ENCODE measurements at regions not wholly inside any gene's neighbourhood (a gene's known extent, or its start where the extent isn't known, plus 50 kb on each side); places are given as distances from the start of the nearest gene placed in this dataset.

- DNase-seq (no peak), ATAC-seq (no peak)
- Histone ChIP-seq H3K27ac (ENCODE audit: low read length) (no peak overlapping the region), H3K27me3 (ENCODE audit: control insufficient read depth, insufficient read depth) (no peaks in the 10 kb centered on the region), H3K4me1 (ENCODE audit: control insufficient read depth, insufficient read depth, low read length) (no peaks in the 10 kb centered on the region), H3K4me3 (ENCODE audit: low read length) (no peak overlapping the region), H3K9me3 (ENCODE audit: control insufficient read depth, low read length) (no peaks in the 10 kb centered on the region)
- intact Hi-C loops (cut with DNase I): no loop called here
- 94% methylated on average over 5 of the region's 5 CpGs for WGBS
Observed at GRCh38 chr18:64278026-64278425, 129.1 kb upstream of the LINC00305 start.

GRCh38 chr18:64276311-64277090, 127.6 kb upstream of the LINC00305 start:
- ATAC-seq (peak; percentile 90 to 95), DNase-seq (peak; percentile 25 to 47 (median 47))
- peak overlapping the region; percentile 17 for H3K27ac ChIP-seq (ENCODE audit: low read length)
- no peaks in the 10 kb centered on the region for H3K4me1 ChIP-seq (ENCODE audit: control insufficient read depth, insufficient read depth, low read length)
- no peaks in the 10 kb centered on the region for H3K27me3 ChIP-seq (ENCODE audit: control insufficient read depth, insufficient read depth)
- no peak overlapping the region for H3K4me3 ChIP-seq (ENCODE audit: low read length)
- H3K9me3 ChIP-seq (ENCODE audit: control insufficient read depth, low read length): no peaks in the 10 kb centered on the region
- 39% methylated on average over 5 of the region's 5 CpGs for WGBS
- intact Hi-C loops (cut with DNase I): no loop called here

- intact Hi-C loops (cut with DNase I): no loop called here
- no peaks in the 10 kb centered on the region for H3K4me1 ChIP-seq (ENCODE audit: control insufficient read depth, insufficient read depth, low read length)
- no peak overlapping the region for H3K4me3 ChIP-seq (ENCODE audit: low read length)
- peak overlapping the region; percentile 24 for H3K27ac ChIP-seq (ENCODE audit: low read length)
- WGBS: 46% methylated on average over 3 of the region's 3 CpGs
- no peaks in the 10 kb centered on the region for H3K27me3 ChIP-seq (ENCODE audit: control insufficient read depth, insufficient read depth)
- no peak for DNase-seq
- peak; percentile 34 to 87 for ATAC-seq
- H3K9me3 ChIP-seq (ENCODE audit: control insufficient read depth, low read length): no peaks in the 10 kb centered on the region
Observed at GRCh38 chr18:64275593-64276300, 126.9 kb upstream of the LINC00305 start.

- H3K4me1 ChIP-seq (ENCODE audit: control insufficient read depth, insufficient read depth, low read length): no peaks in the 10 kb centered on the region
- DNase-seq: no peak
- intact Hi-C loops (cut with DNase I): no loop called here
- no peaks in the 10 kb centered on the region for H3K9me3 ChIP-seq (ENCODE audit: control insufficient read depth, low read length)
- 83% methylated on average over 3 of the region's 3 CpGs for WGBS
- H3K4me3 ChIP-seq (ENCODE audit: low read length): no peak overlapping the region
- H3K27me3 ChIP-seq (ENCODE audit: control insufficient read depth, insufficient read depth): no peaks in the 10 kb centered on the region
- H3K27ac ChIP-seq (ENCODE audit: low read length): no peak overlapping the region
- no peak for ATAC-seq
Observed at GRCh38 chr18:64273724-64274123, 124.8 kb upstream of the LINC00305 start.

- Histone ChIP-seq H3K9me3 (ENCODE audit: control insufficient read depth, low read length) (no peaks in the 10 kb centered on the region), H3K27ac (ENCODE audit: low read length) (no peak overlapping the region), H3K27me3 (ENCODE audit: control insufficient read depth, insufficient read depth) (no peaks in the 10 kb centered on the region), H3K4me1 (ENCODE audit: control insufficient read depth, insufficient read depth, low read length) (no peaks in the 10 kb centered on the region), H3K4me3 (ENCODE audit: low read length) (no peak overlapping the region)
- no peak for ATAC-seq
- DNase-seq: no peak
- 83% methylated on average over 6 of the region's 6 CpGs for WGBS
- intact Hi-C loops (cut with DNase I): no loop called here
Observed at GRCh38 chr18:64271975-64272659, 123.2 kb upstream of the LINC00305 start.

- intact Hi-C loops (cut with DNase I): no loop called here
- no peaks in the 10 kb centered on the region for H3K9me3 ChIP-seq (ENCODE audit: control insufficient read depth, low read length)
- ATAC-seq (no peak), DNase-seq (no peak)
- no peaks in the 10 kb centered on the region for H3K4me1 ChIP-seq (ENCODE audit: control insufficient read depth, insufficient read depth, low read length)
- WGBS: 27% methylated on average over 4 of the region's 4 CpGs
- no peak overlapping the region for H3K27ac ChIP-seq (ENCODE audit: low read length)
- H3K27me3 ChIP-seq (ENCODE audit: control insufficient read depth, insufficient read depth): no peaks in the 10 kb centered on the region
- H3K4me3 ChIP-seq (ENCODE audit: low read length): no peak overlapping the region
Observed at GRCh38 chr18:64271246-64271645, 122.4 kb upstream of the LINC00305 start.

GRCh38 chr18:64270608-64271007, 121.7 kb upstream of the LINC00305 start:
- WGBS: 98% methylated on average over 1 of the region's 1 CpG
- no peak overlapping the region for H3K4me3 ChIP-seq (ENCODE audit: low read length)
- no peaks in the 10 kb centered on the region for H3K4me1 ChIP-seq (ENCODE audit: control insufficient read depth, insufficient read depth, low read length)
- H3K9me3 ChIP-seq (ENCODE audit: control insufficient read depth, low read length): no peaks in the 10 kb centered on the region
- no peaks in the 10 kb centered on the region for H3K27me3 ChIP-seq (ENCODE audit: control insufficient read depth, insufficient read depth)
- intact Hi-C loops (cut with DNase I): no loop called here
- DNase-seq (no peak), ATAC-seq (no peak)
- H3K27ac ChIP-seq (ENCODE audit: low read length): no peak overlapping the region

GRCh38 chr18:64270121-64270520, 121.2 kb upstream of the LINC00305 start:
- no peak for ATAC-seq
- Histone ChIP-seq H3K27ac (ENCODE audit: low read length) (no peak overlapping the region), H3K9me3 (ENCODE audit: control insufficient read depth, low read length) (no peaks in the 10 kb centered on the region), H3K27me3 (ENCODE audit: control insufficient read depth, insufficient read depth) (no peaks in the 10 kb centered on the region), H3K4me1 (ENCODE audit: control insufficient read depth, insufficient read depth, low read length) (no peaks in the 10 kb centered on the region), H3K4me3 (ENCODE audit: low read length) (no peak overlapping the region)
- no peak for DNase-seq
- WGBS: 71% methylated on average over 3 of the region's 3 CpGs
- intact Hi-C loops (cut with DNase I): no loop called here

GRCh38 chr18:64264171-64264570, 115.3 kb upstream of the LINC00305 start:
- no peak overlapping the region for H3K4me3 ChIP-seq (ENCODE audit: low read length)
- DNase-seq (no peak), ATAC-seq (no peak)
- intact Hi-C loops (cut with DNase I): no loop called here
- H3K4me1 ChIP-seq (ENCODE audit: control insufficient read depth, insufficient read depth, low read length): no peaks in the 10 kb centered on the region
- WGBS: 58% methylated on average over 2 of the region's 2 CpGs
- no peaks in the 10 kb centered on the region for H3K27me3 ChIP-seq (ENCODE audit: control insufficient read depth, insufficient read depth)
- H3K9me3 ChIP-seq (ENCODE audit: control insufficient read depth, low read length): no peaks in the 10 kb centered on the region
- no peak overlapping the region for H3K27ac ChIP-seq (ENCODE audit: low read length)

- DNase-seq: no peak
- intact Hi-C loops (cut with DNase I): no loop called here
- no peaks in the 10 kb centered on the region for H3K9me3 ChIP-seq (ENCODE audit: control insufficient read depth, low read length)
- H3K27ac ChIP-seq (ENCODE audit: low read length): no peak overlapping the region
- H3K4me3 ChIP-seq (ENCODE audit: low read length): no peak overlapping the region
- H3K4me1 ChIP-seq (ENCODE audit: control insufficient read depth, insufficient read depth, low read length): no peaks in the 10 kb centered on the region
- ATAC-seq: no peak
- 93% methylated on average over 2 of the region's 2 CpGs for WGBS
- H3K27me3 ChIP-seq (ENCODE audit: control insufficient read depth, insufficient read depth): no peaks in the 10 kb centered on the region
Observed at GRCh38 chr18:64260810-64261209, 111.9 kb upstream of the LINC00305 start.

- DNase-seq (no peak), ATAC-seq (no peak)
- no peak overlapping the region for H3K4me3 ChIP-seq (ENCODE audit: low read length)
- no peaks in the 10 kb centered on the region for H3K27me3 ChIP-seq (ENCODE audit: control insufficient read depth, insufficient read depth)
- no peaks in the 10 kb centered on the region for H3K4me1 ChIP-seq (ENCODE audit: control insufficient read depth, insufficient read depth, low read length)
- 77% methylated on average over 4 of the region's 4 CpGs for WGBS
- intact Hi-C loops (cut with DNase I): no loop called here
- no peak overlapping the region for H3K27ac ChIP-seq (ENCODE audit: low read length)
- H3K9me3 ChIP-seq (ENCODE audit: control insufficient read depth, low read length): no peaks in the 10 kb centered on the region
Observed at GRCh38 chr18:64259871-64260270, 111.0 kb upstream of the LINC00305 start.

Data from right cardiac atrium (tissue), 5 donors.